OCI-LY3 (cell line): ENCODE measurements at regions not wholly inside any gene's neighbourhood (a gene's known extent, or its start where the extent isn't known, plus 50 kb on each side); places are given as distances from the start of the nearest gene placed in this dataset.

Experiments
- EZH2phosphoT487 ChIP-seq: fragments of 200-600 bp; shearing (Covaris generic); IDR thresholded peaks from 2 replicates; pipeline ENCODE4 v1.6.1; 2018; ENCODE audit warnings: antibody characterized with exemption, mixed run types, low read depth
- TF ChIP-seq, protein P1 (sequence below): fragments of 200-600, 300-600 bp; sonication (generic); IDR thresholded peaks from 2 replicates; pipeline ENCODE4 v1.5.1; 2014; ENCODE audit warnings: antibody characterized with exemption, low read length, low read depth

DNA sequence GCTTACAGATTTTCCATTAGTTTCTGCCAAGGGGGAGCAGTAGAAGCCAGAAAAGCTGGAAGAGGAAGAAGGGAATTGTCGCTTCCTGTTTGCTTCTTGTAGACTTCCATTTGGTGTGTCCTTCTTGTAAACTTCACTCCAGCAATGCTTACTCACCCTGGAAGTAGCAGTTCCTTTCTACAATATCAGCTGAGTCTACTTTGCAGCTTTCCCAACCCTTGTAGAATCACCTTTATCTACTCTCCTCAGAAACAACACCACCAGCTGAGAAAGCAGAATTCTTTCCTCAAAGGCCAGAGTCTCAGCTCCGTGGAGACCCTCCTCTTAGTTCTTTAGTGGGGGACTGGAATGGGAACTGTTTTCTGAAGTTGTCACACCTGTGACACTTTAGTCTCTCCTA lies 1136.7 kb upstream of the TMPRSS15 start:
- TF ChIP-seq, protein P1, sequence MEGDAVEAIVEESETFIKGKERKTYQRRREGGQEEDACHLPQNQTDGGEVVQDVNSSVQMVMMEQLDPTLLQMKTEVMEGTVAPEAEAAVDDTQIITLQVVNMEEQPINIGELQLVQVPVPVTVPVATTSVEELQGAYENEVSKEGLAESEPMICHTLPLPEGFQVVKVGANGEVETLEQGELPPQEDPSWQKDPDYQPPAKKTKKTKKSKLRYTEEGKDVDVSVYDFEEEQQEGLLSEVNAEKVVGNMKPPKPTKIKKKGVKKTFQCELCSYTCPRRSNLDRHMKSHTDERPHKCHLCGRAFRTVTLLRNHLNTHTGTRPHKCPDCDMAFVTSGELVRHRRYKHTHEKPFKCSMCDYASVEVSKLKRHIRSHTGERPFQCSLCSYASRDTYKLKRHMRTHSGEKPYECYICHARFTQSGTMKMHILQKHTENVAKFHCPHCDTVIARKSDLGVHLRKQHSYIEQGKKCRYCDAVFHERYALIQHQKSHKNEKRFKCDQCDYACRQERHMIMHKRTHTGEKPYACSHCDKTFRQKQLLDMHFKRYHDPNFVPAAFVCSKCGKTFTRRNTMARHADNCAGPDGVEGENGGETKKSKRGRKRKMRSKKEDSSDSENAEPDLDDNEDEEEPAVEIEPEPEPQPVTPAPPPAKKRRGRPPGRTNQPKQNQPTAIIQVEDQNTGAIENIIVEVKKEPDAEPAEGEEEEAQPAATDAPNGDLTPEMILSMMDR, result no peak
- TF ChIP-seq EZH2phosphoT487, result no peak
